ENCODE measurements at regions not wholly inside any gene's neighbourhood (a gene's known extent, or its start where the extent isn't known, plus 50 kb on each side); places are given as distances from the start of the nearest gene placed in this dataset.

- no peak for DNase-seq
These were observed 434.1 kb downstream of the DNAJB9 start for GRCh38 chr7:109003742-109004141.

- no peak for DNase-seq
These were observed 440.0 kb downstream of the DNAJB9 start for GRCh38 chr7:109009636-109010035.

GRCh38 chr7:109020251-109020650, 450.6 kb downstream of the DNAJB9 start:
- DNase-seq, result no peak

GRCh38 chr7:109021390-109021789, 451.7 kb downstream of the DNAJB9 start:
- no peak for DNase-seq

GRCh38 chr7:109029866-109030265, 460.2 kb downstream of the DNAJB9 start:
- DNase-seq, result no peak

- no peak for DNase-seq
These were observed 475.0 kb downstream of the DNAJB9 start for GRCh38 chr7:109044691-109045090.

GRCh38 chr7:109049366-109049765, 479.7 kb downstream of the DNAJB9 start:
- DNase-seq, result no peak

GRCh38 chr7:109059089-109059488, 489.4 kb downstream of the DNAJB9 start:
- no peak for DNase-seq

GRCh38 chr7:109062798-109063197, 493.1 kb downstream of the DNAJB9 start:
- no peak for DNase-seq

GRCh38 chr7:109073543-109073942, 503.9 kb downstream of the DNAJB9 start:
- no peak for DNase-seq

- no peak for DNase-seq
These were observed 506.8 kb downstream of the DNAJB9 start for GRCh38 chr7:109076396-109076972.

GRCh38 chr7:109091042-109091441, 521.4 kb downstream of the DNAJB9 start:
- DNase-seq, result no peak

GRCh38 chr7:109092268-109092667, 522.6 kb downstream of the DNAJB9 start:
- DNase-seq, result no peak

- DNase-seq, result no peak
These were observed 531.7 kb downstream of the DNAJB9 start for GRCh38 chr7:109101332-109101731.

- DNase-seq, result no peak
These were observed 539.9 kb downstream of the DNAJB9 start for GRCh38 chr7:109109558-109109957.

- no peak for DNase-seq
These were observed 541.4 kb downstream of the DNAJB9 start for GRCh38 chr7:109111086-109111485.

GRCh38 chr7:109121599-109122300, 552.1 kb downstream of the DNAJB9 start:
- no peak for DNase-seq

GRCh38 chr7:109125001-109125400, 555.3 kb downstream of the DNAJB9 start:
- no peak for DNase-seq

- no peak for DNase-seq
These were observed 556.9 kb downstream of the DNAJB9 start for GRCh38 chr7:109126404-109127050.

- no peak for DNase-seq
These were observed 557.5 kb downstream of the DNAJB9 start for GRCh38 chr7:109127145-109127544.

- DNase-seq, result no peak
These were observed 561.5 kb downstream of the DNAJB9 start for GRCh38 chr7:109131141-109131540.

- DNase-seq, result no peak
These were observed 567.2 kb downstream of the DNAJB9 start for GRCh38 chr7:109136893-109137292.

GRCh38 chr7:109154748-109155147, 585.1 kb downstream of the DNAJB9 start:
- DNase-seq, result no peak

GRCh38 chr7:109158246-109158645, 588.6 kb downstream of the DNAJB9 start:
- no peak for DNase-seq
